Testis (tissue), 2 donors: ENCODE measurements at regions not wholly inside any gene's neighbourhood (a gene's known extent, or its start where the extent isn't known, plus 50 kb on each side); places are given as distances from the start of the nearest gene placed in this dataset.

ENCODE experiments used
- CTCF ChIP-seq, 3 experiments: fragments of 450-650 bp in 2 of 3; fragments of 200-600 bp in 1 of 3; sonication (generic) in 1 of 3; IDR thresholded peaks; one replicate each; pipeline ENCODE4 v1.5.1; 2016 to 2019; ENCODE audit warnings: antibody characterized with exemption in 3 of 3, mild to moderate bottlenecking in 2 of 3, moderate library complexity in 1 of 3
- POLR2A ChIP-seq: fragments of 450-650 bp; IDR thresholded peaks from one replicate; pipeline ENCODE4 v1.6.1; 2017; ENCODE audit warnings: antibody characterized with exemption, mild to moderate bottlenecking, moderate library complexity

GRCh38 chr11:131065435-131066413 lies 149.4 kb upstream of the SNX19 start:
- no peak for TF ChIP-seq CTCF (IDR thresholded peaks at IDR 0.05)
- TF ChIP-seq POLR2A: no peak
